H9 (cell line): ENCODE measurements at regions not wholly inside any gene's neighbourhood (a gene's known extent, or its start where the extent isn't known, plus 50 kb on each side); places are given as distances from the start of the nearest gene placed in this dataset.

Experiments used
- DNase-seq: peaks from one replicate; pipeline ENCODE4 v3.0.0-alpha.2; 2017
- H2AFZ ChIP-seq: one replicate; pipeline ENCODE4 v1.6.1; 2013; ENCODE audit warnings: mild to moderate bottlenecking, low read length, control low read depth, moderate library complexity
- H2AK5ac ChIP-seq: 2 replicates; pipeline ENCODE4 v1.6.1; 2013; ENCODE audit warnings: low read length, control low read depth, mixed read lengths; ENCODE audit not compliant: insufficient read length
- H2BK120ac ChIP-seq: one replicate; pipeline ENCODE4 v1.6.1; 2013; ENCODE audit warnings: low read depth, mild to moderate bottlenecking, low read length, control low read depth, inconsistent platforms; ENCODE audit not compliant: poor library complexity, severe bottlenecking
- H2BK12ac ChIP-seq: 2 replicates; pipeline ENCODE4 v1.6.1; 2013; ENCODE audit warnings: low read length, control low read depth, mixed read lengths, low read depth; ENCODE audit not compliant: insufficient read length
- H2BK15ac ChIP-seq: 2 replicates; pipeline ENCODE4 v1.6.1; 2013; ENCODE audit warnings: low read depth, low read length, control low read depth
- H2BK20ac ChIP-seq: one replicate; pipeline ENCODE4 v1.6.1; 2013; ENCODE audit warnings: low read depth, mild to moderate bottlenecking, low read length, control low read depth, inconsistent platforms; ENCODE audit not compliant: poor library complexity, severe bottlenecking
- H2BK5ac ChIP-seq: 2 replicates; pipeline ENCODE4 v1.6.1; 2013; ENCODE audit warnings: low read length, control low read depth, mixed read lengths; ENCODE audit not compliant: insufficient read length
- H3K14ac ChIP-seq: 2 replicates; pipeline ENCODE4 v1.6.1; 2013; ENCODE audit warnings: low read length, control low read depth; ENCODE audit not compliant: insufficient read depth
- H3K18ac ChIP-seq: 2 replicates; pipeline ENCODE4 v1.6.1; 2013; ENCODE audit warnings: low read depth, mild to moderate bottlenecking, mixed read lengths, low read length, control low read depth; ENCODE audit not compliant: insufficient read length
- H3K23ac ChIP-seq: 2 replicates; pipeline ENCODE4 v1.6.1; 2013; ENCODE audit warnings: low read length, control low read depth, mixed read lengths, low read depth; ENCODE audit not compliant: insufficient read length
- H3K23me2 ChIP-seq: 2 replicates; pipeline ENCODE4 v1.6.1; 2013; ENCODE audit warnings: low read depth, mild to moderate bottlenecking, mixed read lengths, low read length, control low read depth; ENCODE audit not compliant: insufficient read length, poor library complexity, severe bottlenecking
- H3K27ac ChIP-seq: 2 replicates; pipeline ENCODE4 v1.5.1; 2013; ENCODE audit warnings: low read length, control low read depth, mixed read lengths, low read depth; ENCODE audit not compliant: insufficient read length
- H3K27me3 ChIP-seq: 2 replicates; pipeline ENCODE4 v1.6.1; 2013; ENCODE audit warnings: low read length, control low read depth, inconsistent platforms; ENCODE audit not compliant: insufficient read depth
- H3K4ac ChIP-seq: 2 replicates; pipeline ENCODE4 v1.6.1; 2013; ENCODE audit warnings: low read depth, mild to moderate bottlenecking, control low read depth, inconsistent platforms, low read length, moderate library complexity
- H3K4me1 ChIP-seq: 2 replicates; pipeline ENCODE4 v1.6.1; 2013; ENCODE audit warnings: low read length, control low read depth, inconsistent platforms; ENCODE audit not compliant: insufficient read depth
- H3K4me2 ChIP-seq: 2 replicates; pipeline ENCODE4 v1.6.1; 2013; ENCODE audit warnings: low read length, control low read depth, mixed read lengths; ENCODE audit not compliant: insufficient read length, insufficient read depth
- H3K56ac ChIP-seq: 2 replicates; pipeline ENCODE4 v1.6.1; 2013; ENCODE audit warnings: low read depth, mild to moderate bottlenecking, mixed read lengths, low read length, control low read depth; ENCODE audit not compliant: insufficient read length
- H3K79me1 ChIP-seq: 2 replicates; pipeline ENCODE4 v1.6.1; 2013; ENCODE audit warnings: low read depth, mild to moderate bottlenecking, moderate library complexity, low read length, control low read depth, inconsistent platforms; ENCODE audit not compliant: insufficient read depth, poor library complexity, severe bottlenecking
- H3K79me2 ChIP-seq: 2 replicates; pipeline ENCODE4 v1.6.1; 2013; ENCODE audit warnings: low read length, control low read depth, inconsistent platforms; ENCODE audit not compliant: insufficient read depth
- H3K9ac ChIP-seq: 2 replicates; pipeline ENCODE4 v1.6.1; 2013; ENCODE audit warnings: low read length, control low read depth, mixed read lengths; ENCODE audit not compliant: insufficient read length; ENCODE audit errors: extremely low read depth
- H3K9me3 ChIP-seq: one replicate; pipeline ENCODE4 v1.6.1; 2013; ENCODE audit warnings: low read depth, low read length, inconsistent platforms; ENCODE audit not compliant: control insufficient read depth
- H3T11ph ChIP-seq: one replicate; pipeline ENCODE4 v1.6.1; 2013; ENCODE audit warnings: mild to moderate bottlenecking, low read length, control low read depth, inconsistent platforms
- H4K20me1 ChIP-seq: one replicate; pipeline ENCODE4 v1.6.1; 2013; ENCODE audit not compliant: control insufficient read depth, insufficient read length, insufficient read depth
- H4K5ac ChIP-seq: 2 replicates; pipeline ENCODE4 v1.6.1; 2013; ENCODE audit warnings: low read depth, mild to moderate bottlenecking, mixed read lengths, low read length, control low read depth; ENCODE audit not compliant: insufficient read length
- H4K8ac ChIP-seq: replicated peaks from 2 replicates; pipeline ENCODE4 v1.6.1; 2013; ENCODE audit warnings: low read length, control low read depth, mixed read lengths, low read depth; ENCODE audit not compliant: insufficient read length
- H4K91ac ChIP-seq: 2 replicates; pipeline ENCODE4 v1.6.1; 2013; ENCODE audit warnings: low read depth, mild to moderate bottlenecking, moderate library complexity, mixed read lengths, low read length, control low read depth; ENCODE audit not compliant: insufficient read length
- H3K27ac Mint-ChIP-seq, 3 experiments: 2 replicates in 2 of 3; 3 replicates in 1 of 3; pipeline ENCODE4 v1.8.0; 2020 to 2021; ENCODE audit warnings: mixed read lengths in 3 of 3, mild to moderate bottlenecking in 1 of 3, moderate library complexity in 1 of 3
- H3K27me3 Mint-ChIP-seq: 2 replicates; pipeline ENCODE4 v1.8.0; 2021; ENCODE audit warnings: low read depth, mild to moderate bottlenecking, moderate library complexity, mixed read lengths
- H3K36me3 Mint-ChIP-seq, 3 experiments: 2 replicates in 2 of 3; 3 replicates in 1 of 3; pipeline ENCODE4 v1.8.0; 2020 to 2021; ENCODE audit warnings: low read depth in 3 of 3, mixed read lengths in 3 of 3; ENCODE audit not compliant: insufficient read depth in 1 of 3
- H3K4me1 Mint-ChIP-seq, 2 experiments: 2 replicates each; pipeline ENCODE4 v1.8.0; 2020; ENCODE audit warnings: mixed read lengths in 2 of 2
- H3K4me3 Mint-ChIP-seq, 2 experiments: 2 replicates in 1 of 2; 3 replicates in 1 of 2; pipeline ENCODE4 v1.8.0; 2020 to 2021; ENCODE audit warnings: mild to moderate bottlenecking in 2 of 2, mixed read lengths in 2 of 2, moderate library complexity in 1 of 2
- H3K9me3 Mint-ChIP-seq, 2 experiments: 2 replicates in 1 of 2; 3 replicates in 1 of 2; pipeline ENCODE4 v1.8.0; 2020; ENCODE audit warnings: mild to moderate bottlenecking in 2 of 2, mixed read lengths in 2 of 2, moderate library complexity in 1 of 2
- CTCF ChIP-seq: fragments of 200-600 bp; sonication (generic); conservative IDR thresholded peaks from 3 replicates; pipeline ENCODE4 v1.8.0; 2021; ENCODE audit warnings: antibody characterized with exemption, mild to moderate bottlenecking

DNA sequence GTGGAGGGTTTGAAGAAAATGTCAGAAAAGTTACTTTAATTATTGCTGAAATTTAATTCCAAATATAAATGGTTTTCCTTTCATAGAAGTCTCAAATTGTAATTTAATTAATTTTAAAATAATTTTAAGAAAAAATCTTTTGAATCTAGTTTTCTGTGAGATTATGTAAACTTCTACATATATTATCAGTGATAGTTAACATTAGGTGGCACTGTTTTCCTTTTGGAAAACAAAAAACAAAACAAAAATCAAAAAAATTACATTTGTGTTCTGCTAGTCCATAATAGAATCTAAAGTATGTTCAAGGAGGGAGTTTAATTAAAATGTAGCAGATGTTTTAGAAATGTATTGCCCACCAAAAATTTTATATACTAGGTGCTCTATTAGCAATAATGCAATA lies 1456.7 kb downstream of the REEP3 start:
- Histone ChIP-seq H3K9me3 (no peaks in the 10 kb centered on the region), H3K23ac (no peak overlapping the region), H2AFZ (no peak overlapping the region), H4K8ac (no peak overlapping the region), H4K20me1 (no peaks in the 10 kb centered on the region), H3K4me1 (no peaks in the 10 kb centered on the region), H2BK12ac (no peak overlapping the region), H3T11ph (no peak overlapping the region), H2BK15ac (no peak overlapping the region), H4K5ac (no peak overlapping the region), H3K56ac (no peak overlapping the region), H3K23me2 (no peaks in the 10 kb centered on the region), H3K4ac (no peak overlapping the region), H3K18ac (no peak overlapping the region), H2BK120ac (no peak overlapping the region), H3K27me3 (no peaks in the 10 kb centered on the region), H2BK20ac (no peak overlapping the region), H4K91ac (no peak overlapping the region), H3K9ac (no peak overlapping the region), H3K14ac (no peak overlapping the region), H3K4me2 (no peak overlapping the region), H3K27ac (no peak overlapping the region), H3K79me2 (no peaks in the 10 kb centered on the region), H2BK5ac (no peak overlapping the region), H2AK5ac (no peak overlapping the region), H3K79me1 (no peaks in the 10 kb centered on the region)
- H3K27me3 Mint-ChIP-seq, result no peaks in the 10 kb centered on the region
- DNase-seq, result no peak
- H3K9me3 Mint-ChIP-seq, result no peaks in the 10 kb centered on the region
- H3K4me1 Mint-ChIP-seq, result no peaks in the 10 kb centered on the region
- H3K27ac Mint-ChIP-seq, result no peak overlapping the region
- TF ChIP-seq CTCF, result no peak
- no peak overlapping the region for H3K4me3 Mint-ChIP-seq
- H3K36me3 Mint-ChIP-seq, result no peaks in the 10 kb centered on the region
